ENCODE measurements at regions not wholly inside any gene's neighbourhood (a gene's known extent, or its start where the extent isn't known, plus 50 kb on each side); places are given as distances from the start of the nearest gene placed in this dataset.

- no peak for DNase-seq (ENCODE audit: low read depth)
- no peak overlapping the region for H3K4me3 ChIP-seq (ENCODE audit: low read depth, low read length)
- TF ChIP-seq CTCF (IDR thresholded peaks at IDR 0.05; ENCODE audit: control insufficient read depth, extremely low read depth, insufficient read depth) = no peak
Measured at GRCh38 chr13:32905864-32906180, 110.4 kb upstream of the KL start.

- DNase-seq (ENCODE audit: low read depth) = no peak
- no peak for TF ChIP-seq CTCF (IDR thresholded peaks at IDR 0.05; ENCODE audit: control insufficient read depth, extremely low read depth, insufficient read depth)
- H3K4me3 ChIP-seq (ENCODE audit: low read depth, low read length) = no peak overlapping the region
Measured at GRCh38 chr13:32907211-32907610, 109.0 kb upstream of the KL start.

- no peak overlapping the region for H3K4me3 ChIP-seq (ENCODE audit: low read depth, low read length)
- no peak for DNase-seq (ENCODE audit: low read depth)
- no peak for TF ChIP-seq CTCF (IDR thresholded peaks at IDR 0.05; ENCODE audit: control insufficient read depth, extremely low read depth, insufficient read depth)
Measured at GRCh38 chr13:32910530-32910929, 105.7 kb upstream of the KL start.

DNA sequence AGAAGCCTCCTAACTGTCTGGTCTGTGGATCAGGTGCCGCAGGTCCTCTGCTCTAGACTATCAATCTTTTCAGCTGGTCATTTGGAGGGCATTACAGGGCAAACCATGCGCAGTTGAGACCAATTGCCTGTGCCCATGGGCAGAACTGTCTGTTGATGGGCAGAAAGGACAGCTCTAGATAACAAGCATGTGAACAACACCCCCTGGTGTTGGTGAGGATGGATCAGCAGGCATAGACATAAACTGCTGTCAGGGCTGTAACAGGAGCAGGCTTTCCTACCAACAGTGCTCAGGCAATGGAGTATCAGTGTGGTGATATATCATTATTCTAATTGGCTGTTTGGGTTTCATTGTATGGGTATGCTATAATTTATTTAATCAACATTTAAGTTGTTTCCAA, 104.7 kb upstream of the KL start:
- no peak overlapping the region for H3K4me3 ChIP-seq (ENCODE audit: low read depth, low read length)
- peak; percentile 73 for TF ChIP-seq CTCF (IDR thresholded peaks at IDR 0.05; ENCODE audit: control insufficient read depth, extremely low read depth, insufficient read depth)
- DNase-seq (ENCODE audit: low read depth) = peak; percentile 35

DNA sequence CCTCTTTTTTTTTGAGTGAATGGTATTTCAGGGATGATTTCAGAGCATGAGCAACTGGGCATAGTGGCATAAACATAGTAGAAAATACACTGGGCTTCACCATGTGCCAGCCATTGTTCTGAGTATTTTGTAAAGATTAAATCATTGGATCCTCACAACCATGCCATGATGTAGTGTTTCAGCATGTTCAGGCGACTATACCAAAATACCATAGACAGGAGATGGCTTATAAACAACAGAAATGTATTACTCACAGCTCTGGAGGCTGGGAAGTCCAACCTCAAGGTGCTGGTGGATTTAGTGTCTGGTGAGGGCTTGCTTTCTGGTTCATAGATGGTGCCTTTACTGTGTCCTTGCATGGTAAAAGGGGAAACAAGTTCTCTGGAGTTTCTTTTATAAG, 101.5 kb upstream of the KL start:
- no peak for TF ChIP-seq CTCF (IDR thresholded peaks at IDR 0.05; ENCODE audit: control insufficient read depth, extremely low read depth, insufficient read depth)
- DNase-seq (ENCODE audit: low read depth) = no peak
- no peak overlapping the region for H3K4me3 ChIP-seq (ENCODE audit: low read depth, low read length)

DNA sequence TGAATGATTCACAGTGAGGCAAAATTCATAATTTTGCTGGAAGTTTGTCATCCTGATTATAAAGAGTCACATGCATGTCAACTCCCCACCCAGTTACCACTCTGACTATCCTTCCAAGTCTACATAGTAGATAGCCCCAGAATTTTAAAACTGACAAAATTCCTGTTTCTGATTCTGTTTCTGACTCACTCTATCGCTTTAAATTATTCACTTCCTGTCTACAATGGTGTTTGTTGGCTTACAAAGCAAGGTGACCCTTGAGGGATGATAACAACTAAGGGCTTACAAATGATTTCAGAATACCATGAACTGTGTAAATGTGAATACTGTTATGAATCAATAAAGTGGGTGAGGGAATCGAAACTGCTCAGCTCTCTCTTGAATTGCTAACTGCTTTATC, 98.7 kb upstream of the KL start:
- H3K4me3 ChIP-seq (ENCODE audit: low read depth, low read length) = no peak overlapping the region
- no peak for TF ChIP-seq CTCF (IDR thresholded peaks at IDR 0.05; ENCODE audit: control insufficient read depth, extremely low read depth, insufficient read depth)
- no peak for DNase-seq (ENCODE audit: low read depth)

DNA sequence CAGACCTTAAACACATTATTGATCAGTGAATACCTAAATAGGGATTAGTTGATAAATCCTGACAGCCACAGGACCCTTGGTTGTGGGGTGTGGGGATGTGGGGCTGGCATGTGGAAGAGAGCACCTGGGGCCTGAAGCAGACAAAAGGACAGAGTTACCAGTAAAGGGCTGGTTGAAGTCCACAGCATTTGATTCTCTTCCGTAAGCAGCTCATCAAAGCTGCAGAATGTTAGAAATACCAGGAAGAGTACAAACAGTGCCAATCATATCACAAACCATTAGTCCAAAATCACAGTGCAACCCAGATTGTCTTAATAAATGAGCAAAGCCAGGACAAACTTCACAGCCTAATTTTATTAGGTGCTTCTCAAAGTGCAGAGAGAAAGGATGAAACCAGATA, 92.5 kb upstream of the KL start:
- no peak overlapping the region for H3K4me3 ChIP-seq (ENCODE audit: low read depth, low read length)
- DNase-seq (ENCODE audit: low read depth) = no peak
- no peak for TF ChIP-seq CTCF (IDR thresholded peaks at IDR 0.05; ENCODE audit: control insufficient read depth, extremely low read depth, insufficient read depth)
